ACHN (cell line): ENCODE measurements at regions not wholly inside any gene's neighbourhood (a gene's known extent, or its start where the extent isn't known, plus 50 kb on each side); places are given as distances from the start of the nearest gene placed in this dataset.

ENCODE experiments used
- DNase-seq: peaks from one replicate; pipeline ENCODE4 v3.0.0-alpha.2; 2015
- in situ Hi-C: cut with HindIII; loops from 2 replicates; pipeline ENCODE4 v1.10.0; 2017; ENCODE audit warnings: low sequenced_read_pairs, low pct_ligation_motif_present, low pct_unique_long_range_greater_than_20kb

DNA sequence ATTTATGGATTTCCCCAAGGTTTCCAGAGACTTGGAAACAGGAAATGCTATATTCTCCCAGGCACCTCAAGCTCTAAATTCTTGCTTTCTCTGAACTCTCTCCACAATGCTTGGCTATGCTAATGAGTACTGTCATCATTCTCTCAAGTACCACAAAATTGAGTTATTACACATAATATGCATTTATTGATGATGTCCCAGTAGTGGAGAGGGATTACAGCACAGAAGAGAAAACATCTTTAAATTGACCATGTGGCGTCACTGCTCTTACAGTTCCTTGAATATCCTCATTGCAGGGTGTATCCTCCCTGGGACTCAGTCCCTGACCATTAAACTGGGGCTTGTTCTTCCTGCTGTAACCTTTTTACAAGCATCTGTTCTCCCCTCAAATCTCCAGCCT lies 681.1 kb upstream of the FANCL start:
- no peak for DNase-seq
- in situ Hi-C loops = no loop called here

DNA sequence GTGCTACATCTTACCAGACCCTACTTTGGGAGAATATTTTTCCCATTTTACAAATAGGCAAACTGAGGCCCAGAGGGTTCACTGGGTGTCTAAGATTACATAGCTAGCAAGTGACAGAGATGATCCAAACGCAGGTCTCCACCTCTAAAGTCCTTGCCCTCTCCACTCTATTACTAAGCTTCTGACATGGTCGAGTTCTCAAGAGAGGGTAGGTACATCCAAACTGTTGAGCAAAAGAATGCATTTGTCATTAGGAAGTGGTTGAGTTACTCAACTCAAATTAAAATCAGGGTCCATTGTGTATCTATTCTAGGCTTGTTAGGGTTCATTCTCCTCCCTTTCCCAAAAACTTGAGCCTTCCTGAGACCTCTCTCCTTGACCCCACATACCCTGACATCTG lies 680.6 kb upstream of the FANCL start:
- in situ Hi-C loops = no loop called here
- no peak for DNase-seq

DNA sequence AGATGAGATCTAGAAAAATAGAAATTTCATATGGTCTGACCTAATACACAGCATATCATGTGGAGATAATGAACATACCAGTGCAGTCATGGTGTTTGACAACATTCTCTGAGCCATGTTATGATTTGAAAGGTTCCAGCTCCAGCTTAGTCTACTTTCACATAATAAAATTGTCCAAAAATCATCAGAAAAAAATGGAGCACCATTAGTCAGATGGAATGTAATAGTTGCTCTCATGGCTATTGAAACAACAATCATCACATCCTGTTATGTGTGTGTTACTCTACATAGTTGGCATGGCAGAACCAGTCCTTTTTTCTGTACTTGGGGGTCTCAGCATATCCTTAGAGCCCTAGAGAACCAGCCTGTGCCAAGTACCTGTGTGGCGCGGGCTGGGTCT lies 678.9 kb upstream of the FANCL start:
- in situ Hi-C loops = no loop called here
- no peak for DNase-seq

DNA sequence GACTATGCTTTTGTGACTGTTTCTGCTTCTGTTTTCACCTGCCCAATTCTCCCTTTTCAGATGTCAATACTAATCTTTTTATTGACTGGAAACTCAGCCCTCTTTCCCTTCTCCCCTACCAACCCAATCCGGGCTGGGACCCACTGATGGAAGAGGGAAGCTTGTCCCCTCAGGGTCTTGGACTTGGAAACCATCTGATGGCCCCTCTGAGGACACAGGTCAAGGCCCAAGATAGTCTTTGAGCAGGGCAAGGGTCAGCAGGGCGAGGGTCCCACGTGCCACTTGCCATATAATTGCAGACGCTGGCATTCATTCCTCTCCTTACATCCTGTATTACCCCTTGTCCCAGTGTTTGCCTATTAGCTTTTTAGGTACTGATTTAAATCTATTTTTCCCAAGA lies 678.2 kb upstream of the FANCL start:
- in situ Hi-C loops = no loop called here
- no peak for DNase-seq

DNA sequence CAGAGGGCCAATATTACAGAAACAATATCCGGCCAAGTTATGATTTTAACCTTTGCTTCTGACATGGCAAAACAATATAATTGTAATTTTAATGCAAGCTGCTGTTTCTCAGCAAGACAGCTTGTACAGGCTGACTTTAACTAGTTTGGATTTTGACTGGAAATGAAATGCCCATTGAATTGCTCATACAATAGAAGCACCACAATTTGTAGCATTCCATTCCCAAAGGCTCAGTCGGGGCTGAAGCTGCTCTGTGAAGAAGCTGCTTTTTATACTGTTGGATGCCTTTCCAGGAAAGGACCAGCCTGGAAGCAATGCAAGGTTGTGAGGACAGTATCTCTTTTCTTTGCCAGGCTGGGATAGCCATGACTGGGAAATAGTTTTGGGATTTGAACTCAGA lies 677.0 kb upstream of the FANCL start:
- DNase-seq = no peak
- in situ Hi-C loops = no loop called here

DNA sequence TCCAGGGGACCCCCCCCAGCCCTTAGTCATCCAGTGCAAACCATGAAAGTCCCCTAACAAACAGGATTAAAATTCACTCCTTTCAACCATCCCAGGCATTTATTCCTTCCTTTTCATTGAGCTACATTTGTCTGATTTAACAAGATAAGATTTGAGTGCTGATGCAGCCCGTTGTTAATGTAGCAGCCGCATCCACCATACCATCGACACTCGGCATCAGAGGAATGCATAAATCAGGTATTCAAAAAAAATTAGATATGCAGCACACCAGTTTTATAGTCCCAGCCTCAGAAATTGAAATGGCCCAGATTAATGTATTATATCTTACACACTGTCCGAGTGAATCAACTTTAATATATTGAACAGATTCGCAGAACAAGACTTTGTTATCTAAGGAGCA lies 676.5 kb upstream of the FANCL start:
- in situ Hi-C loops = no loop called here
- DNase-seq = no peak

DNA sequence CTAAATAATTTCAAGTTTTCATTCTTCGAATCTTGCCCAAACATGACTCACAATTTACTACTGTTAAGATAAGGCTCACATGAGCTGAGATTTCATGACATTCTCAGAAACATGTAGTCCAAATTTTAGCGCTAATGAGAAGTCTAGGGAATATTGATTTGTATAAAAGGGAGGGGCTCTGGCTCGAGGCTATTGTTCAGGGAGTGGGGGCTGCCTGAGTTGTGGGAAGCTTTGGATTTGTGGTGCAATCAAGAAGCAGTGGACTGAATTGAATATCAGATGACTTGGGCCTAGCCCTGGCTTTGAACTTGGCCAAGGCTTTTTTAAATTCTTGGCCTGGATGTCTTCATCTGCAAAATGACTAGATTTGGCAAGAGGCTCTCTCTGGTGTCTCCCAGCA lies 674.9 kb upstream of the FANCL start:
- in situ Hi-C loops = no loop called here
- DNase-seq = no peak

DNA sequence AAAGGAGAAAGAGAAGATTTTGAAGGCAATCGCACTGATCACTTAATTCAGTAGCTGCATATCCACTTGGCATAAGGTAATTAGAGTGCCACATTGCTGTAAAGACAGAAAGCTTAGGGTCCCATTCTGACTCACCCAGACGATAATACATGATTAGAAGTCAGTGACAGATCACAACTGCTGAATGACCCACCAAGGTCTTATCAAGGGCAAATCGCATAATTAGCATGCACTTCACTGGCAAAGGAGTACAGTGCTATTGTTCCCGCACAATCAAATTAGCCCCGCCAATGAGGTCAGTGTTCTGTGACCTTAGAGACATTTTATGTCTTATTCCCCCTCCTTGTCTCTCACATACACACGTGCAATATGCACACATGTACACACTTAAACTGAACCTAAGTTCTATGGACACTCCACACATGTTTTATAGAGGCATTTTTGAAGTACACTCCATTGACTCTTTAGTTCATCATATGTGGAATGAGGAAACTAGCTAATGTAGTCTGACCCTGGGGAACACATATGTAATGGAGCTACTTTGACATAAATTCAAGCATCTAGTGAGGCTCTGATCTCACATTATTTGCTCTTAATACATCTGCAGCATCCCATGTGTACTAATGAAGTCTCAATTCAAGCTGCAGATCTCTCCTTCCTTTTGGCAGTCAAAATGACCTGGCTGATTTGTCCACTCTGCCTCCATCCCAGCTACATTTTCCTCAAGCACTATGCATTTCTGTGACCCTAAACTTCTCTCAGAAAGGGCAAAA lies 673.8 kb upstream of the FANCL start:
- in situ Hi-C loops = no loop called here
- DNase-seq = no peak

DNA sequence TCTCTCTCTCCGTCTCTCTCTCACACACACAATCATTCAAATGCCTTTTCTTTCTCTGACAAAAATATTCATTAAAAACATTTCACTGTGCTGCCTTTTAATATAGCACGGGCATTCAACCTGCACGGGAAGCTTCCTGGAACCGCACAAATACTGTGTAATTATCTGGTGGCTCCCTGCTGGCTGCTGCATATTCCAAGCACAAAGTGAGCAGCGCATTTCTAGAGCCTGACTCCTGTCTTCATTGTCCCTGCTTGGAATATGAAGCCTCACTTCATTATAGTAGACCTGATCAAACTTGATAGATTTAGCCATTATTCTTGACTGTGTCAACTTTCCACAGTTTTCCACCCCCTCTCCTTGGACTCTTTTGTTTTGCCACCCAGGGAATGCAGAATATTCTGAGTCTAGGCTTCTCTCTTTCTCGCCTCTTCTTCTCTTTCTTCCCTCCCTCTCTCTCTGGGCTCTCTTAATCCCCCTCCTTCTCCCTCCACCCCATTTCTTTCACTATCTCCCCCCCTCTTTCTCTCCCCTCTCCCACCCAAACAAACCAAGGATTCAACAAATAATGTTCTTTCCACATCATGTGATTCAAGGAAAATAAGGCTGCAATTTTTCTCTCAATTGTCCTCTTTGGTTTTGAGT lies 672.1 kb upstream of the FANCL start:
- no peak for DNase-seq
- in situ Hi-C loops = no loop called here

DNA sequence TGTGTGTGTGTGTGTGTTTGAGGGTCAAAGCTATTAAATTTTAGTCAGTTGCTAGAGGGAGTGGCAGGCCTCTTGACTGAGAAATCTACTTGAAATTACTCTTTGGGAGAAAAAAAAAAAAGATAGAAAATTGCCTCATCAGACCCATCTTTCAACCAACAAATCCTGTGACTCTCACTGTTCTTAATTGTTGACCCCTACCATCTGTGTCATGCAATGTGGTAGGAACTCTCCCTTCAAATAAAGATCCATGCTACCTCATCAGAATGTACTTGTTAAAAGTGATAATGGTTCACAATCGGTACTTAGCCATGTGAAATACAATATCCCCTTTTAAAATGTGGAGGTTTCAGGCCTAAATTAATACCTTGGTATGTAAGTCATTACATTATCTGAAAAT lies 670.8 kb upstream of the FANCL start:
- in situ Hi-C loops = no loop called here
- DNase-seq = no peak

DNA sequence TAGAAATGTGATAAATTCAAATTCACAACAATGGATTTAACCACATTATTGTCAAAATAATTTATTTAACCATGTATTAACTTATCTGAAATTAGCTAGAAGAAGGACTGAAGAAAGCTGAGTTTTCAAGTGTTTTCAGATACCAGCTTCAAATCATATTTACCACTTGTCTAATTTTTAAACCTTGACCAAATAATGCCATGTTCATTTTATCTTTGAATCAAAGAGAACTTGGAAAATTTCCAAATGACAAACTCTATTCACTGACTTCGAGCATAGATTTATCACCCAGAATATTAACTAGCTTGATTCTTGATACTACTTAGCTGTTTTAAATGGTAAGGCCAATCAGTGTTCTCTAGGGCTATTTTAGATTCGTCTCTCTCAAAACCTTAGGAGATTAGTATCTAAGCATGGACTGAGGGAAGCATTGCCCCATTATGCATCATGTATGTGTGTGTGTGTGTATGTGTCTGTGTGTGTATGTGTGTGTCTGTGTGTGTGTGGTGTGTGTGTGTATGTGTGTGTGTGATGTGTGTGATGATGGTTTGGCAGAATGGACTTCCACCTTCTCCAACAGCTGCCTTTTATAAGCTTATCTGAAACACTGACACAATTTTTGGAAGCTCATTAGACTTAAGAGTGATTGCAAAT lies 667.5 kb upstream of the FANCL start:
- in situ Hi-C loops = no loop called here
- DNase-seq = no peak

DNA sequence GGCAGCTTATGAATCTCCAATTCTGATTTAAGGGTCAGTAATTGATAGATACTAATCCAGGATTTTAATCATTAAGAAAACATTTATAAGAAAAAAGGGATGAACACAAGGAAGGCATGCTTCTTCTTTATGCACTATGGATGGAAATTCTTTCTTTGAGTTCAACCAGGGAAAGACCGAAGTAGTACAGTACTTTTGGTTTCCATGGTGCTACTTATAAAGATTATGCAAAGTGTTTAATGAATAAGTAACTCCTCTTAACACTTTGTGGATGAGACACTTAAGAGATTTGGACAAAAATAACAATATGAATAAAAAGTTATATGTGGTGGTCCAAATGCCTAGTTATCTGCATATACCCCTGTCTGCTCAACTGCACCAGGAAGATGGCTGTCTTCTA lies 666.5 kb upstream of the FANCL start:
- DNase-seq = no peak
- in situ Hi-C loops = no loop called here

DNA sequence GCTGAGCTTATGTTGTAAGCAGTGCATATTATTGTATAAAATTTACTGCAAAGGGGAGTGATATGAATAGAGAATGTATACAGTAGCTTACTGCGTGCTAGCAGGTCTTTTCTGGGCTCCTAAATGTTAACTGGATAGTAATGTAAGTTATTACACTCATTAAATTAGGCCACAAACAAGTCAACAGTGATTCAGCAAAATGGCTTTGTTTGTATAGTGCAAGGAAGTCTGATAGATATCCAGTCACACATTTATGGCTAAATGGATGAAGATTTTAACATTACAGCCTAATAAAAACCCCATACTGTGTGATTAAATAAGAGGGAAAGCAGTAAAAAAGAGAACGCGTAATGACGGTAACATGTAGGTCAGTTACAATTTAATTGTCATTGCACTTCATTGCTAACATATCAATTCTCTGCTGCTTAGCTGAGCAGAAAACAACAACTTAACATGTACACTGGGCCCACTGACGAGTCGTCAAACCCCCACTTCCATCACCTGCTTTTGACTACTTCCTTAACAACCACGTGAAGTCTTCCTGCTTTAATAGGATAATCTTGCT lies 665.0 kb upstream of the FANCL start:
- in situ Hi-C loops = no loop called here
- DNase-seq = no peak

DNA sequence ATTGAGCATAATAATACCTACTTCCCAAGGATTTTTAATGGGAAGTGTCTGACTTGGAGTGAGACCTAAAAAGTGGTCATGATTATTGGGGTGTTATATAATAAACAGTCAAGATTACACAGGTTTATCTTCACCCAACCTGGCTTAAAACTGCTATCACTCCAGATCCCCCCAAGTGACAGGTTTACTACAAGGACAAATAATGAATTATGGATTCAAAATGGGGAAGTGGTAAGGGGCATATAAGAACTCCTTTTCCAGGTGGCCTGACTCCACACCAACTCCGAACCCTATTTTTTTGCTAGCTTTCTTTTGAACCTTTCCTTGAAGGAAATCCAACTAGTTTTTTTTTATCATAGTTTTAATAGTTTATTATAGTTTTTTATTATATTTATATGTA lies 663.0 kb upstream of the FANCL start:
- in situ Hi-C loops = no loop called here
- no peak for DNase-seq

DNA sequence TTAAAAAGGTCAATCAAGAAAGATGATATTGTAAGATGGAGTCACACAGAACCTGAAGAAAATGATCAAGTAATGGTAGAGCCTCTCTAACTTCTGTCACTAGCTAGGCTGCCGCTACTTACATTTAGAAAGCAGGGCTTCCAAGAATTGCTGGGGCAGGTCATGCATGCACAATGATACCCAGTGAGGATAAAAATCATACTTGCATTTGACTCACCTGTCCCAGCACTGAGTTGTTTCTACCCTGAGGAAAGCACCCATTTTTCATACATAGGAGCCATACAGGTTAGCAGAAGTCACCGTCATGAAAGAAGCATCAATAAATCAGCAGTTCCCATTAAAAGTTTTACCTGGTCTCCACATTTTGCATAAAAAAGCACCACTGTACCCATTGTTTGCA lies 662.3 kb upstream of the FANCL start:
- no peak for DNase-seq
- in situ Hi-C loops = no loop called here

DNA sequence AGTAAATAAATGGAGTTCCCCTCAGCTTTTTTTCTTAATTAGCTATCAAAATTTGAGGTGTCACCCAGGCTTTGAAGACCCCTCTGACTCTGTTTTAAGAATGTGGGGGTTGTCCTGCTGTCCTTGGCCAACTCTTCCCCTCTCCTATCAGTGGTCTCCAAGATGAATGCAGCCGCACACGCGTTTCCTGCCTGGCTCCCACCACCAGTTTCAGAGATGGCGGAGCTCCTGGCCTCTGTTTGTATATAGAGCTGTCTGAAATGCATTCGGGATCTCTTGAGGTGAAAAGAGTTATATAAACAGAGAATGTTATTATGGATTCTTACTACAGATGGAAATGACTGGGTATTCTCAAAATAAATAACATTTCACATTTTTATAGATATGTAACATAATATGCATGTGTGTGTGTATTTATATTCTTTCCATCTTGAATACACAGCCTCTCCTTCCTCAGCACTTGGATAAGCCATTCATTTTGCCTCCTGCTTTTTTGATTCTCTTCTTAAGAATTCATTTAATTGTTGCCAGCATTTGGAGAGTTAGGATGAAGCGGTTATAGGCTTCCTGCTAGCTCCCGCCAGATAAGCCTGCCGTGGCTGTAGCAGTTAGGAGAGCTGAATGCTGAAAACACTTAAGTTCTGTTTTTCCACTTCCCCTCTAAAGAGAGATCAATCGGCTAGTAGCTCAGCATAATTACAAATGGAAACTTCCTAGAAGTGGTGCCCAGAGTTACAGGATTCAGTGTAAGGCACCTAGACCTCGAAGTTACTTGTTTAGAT lies 659.3 kb upstream of the FANCL start:
- no peak for DNase-seq
- in situ Hi-C loops = no loop called here

DNA sequence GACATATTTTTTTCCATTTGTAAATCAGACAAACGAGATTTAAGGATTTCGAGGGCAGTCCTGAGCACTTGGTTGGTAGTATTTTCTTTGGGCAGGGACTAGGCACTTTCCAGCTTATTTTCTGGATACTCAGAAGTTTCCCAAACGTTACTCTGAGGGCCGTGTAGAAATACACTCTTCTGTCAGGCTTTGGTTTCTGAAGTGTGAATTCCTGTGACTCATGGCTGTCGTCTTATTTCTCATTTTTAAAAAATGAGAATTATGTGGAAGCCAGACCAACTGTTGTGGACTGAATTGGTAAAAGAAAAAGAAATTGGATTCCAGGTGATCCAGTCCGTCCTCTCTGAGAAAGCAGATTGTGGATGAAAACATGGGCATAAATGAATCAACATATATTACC lies 658.6 kb upstream of the FANCL start:
- DNase-seq = no peak
- in situ Hi-C loops = no loop called here

DNA sequence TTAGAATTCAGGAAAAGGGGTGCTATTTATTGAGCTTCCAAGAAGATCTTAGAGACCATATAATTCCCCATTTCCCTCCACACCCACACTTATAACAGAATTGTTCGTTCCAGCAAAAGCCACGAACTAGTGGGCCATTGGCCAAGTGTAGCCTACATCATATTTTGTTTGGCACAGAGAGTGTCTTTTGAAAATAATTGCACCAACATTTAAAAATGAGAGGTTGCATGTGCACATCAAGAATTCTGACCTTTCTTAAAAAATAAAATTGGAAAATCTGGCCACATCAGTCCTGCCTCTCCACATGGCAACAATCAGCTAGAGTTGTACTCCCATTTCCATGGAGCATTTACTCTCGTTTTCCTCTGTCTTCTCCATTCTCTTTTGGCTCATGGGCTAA lies 655.5 kb upstream of the FANCL start:
- in situ Hi-C loops = no loop called here
- DNase-seq = no peak

DNA sequence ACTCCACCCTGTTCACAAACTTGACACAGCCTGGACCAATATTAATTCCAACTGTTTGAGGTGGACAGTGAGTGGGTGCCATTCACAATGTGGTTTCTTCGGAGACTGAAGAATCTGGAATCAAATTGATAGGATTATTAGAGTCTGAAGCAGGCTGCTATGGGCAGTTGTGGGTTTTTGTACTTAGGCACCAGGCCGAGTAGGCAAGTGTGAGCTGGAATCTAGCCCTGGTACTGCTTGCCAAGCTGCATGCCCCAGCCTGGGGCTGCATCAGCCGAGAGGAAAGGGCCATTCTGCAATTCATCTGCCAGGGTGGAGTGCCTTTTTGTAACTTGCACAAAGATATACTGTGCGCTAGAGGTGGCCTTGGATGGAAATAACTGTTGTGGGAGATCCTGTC lies 654.7 kb upstream of the FANCL start:
- in situ Hi-C loops = no loop called here
- DNase-seq = no peak
